ENCODE measurements at regions not wholly inside any gene's neighbourhood (a gene's known extent, or its start where the extent isn't known, plus 50 kb on each side); places are given as distances from the start of the nearest gene placed in this dataset.

GRCh38 chr9:26579056-26579455 is 313.5 kb downstream of the CAAP1 start:
- Histone ChIP-seq H3K27ac (ENCODE audit: low read depth, low read length) (no peak overlapping the region), H3K27me3 (ENCODE audit: control insufficient read depth, insufficient read depth, low read length) (no peaks in the 10 kb centered on the region), H3K4me3 (ENCODE audit: low read depth, low read length) (no peak overlapping the region), H3K9me3 (ENCODE audit: control insufficient read depth, insufficient read depth, low read length) (no peaks in the 10 kb centered on the region)
- TF ChIP-seq CTCF (IDR thresholded peaks at IDR 0.05; ENCODE audit: low read depth, low read length), result no peak
- DNase-seq (ENCODE audit: low read depth, low spot score), result no peak
- POLR2A ChIA-PET, result no interaction called here
- CTCF ChIA-PET, result no interaction called here

- Histone ChIP-seq H3K4me3 (ENCODE audit: low read depth, low read length) (no peak overlapping the region), H3K9me3 (ENCODE audit: control insufficient read depth, insufficient read depth, low read length) (no peaks in the 10 kb centered on the region), H3K27ac (ENCODE audit: low read depth, low read length) (no peak overlapping the region), H3K27me3 (ENCODE audit: control insufficient read depth, insufficient read depth, low read length) (no peaks in the 10 kb centered on the region)
- no peak for TF ChIP-seq CTCF (IDR thresholded peaks at IDR 0.05; ENCODE audit: low read depth, low read length)
- DNase-seq (ENCODE audit: low read depth, low spot score), result no peak
- CTCF ChIA-PET, result no interaction called here
- POLR2A ChIA-PET, result no interaction called here
Observed at GRCh38 chr9:26574898-26575440, 317.6 kb downstream of the CAAP1 start.

GRCh38 chr9:26574256-26574655 is 318.3 kb downstream of the CAAP1 start:
- POLR2A ChIA-PET, result no interaction called here
- no peaks in the 10 kb centered on the region for H3K27me3 ChIP-seq (ENCODE audit: control insufficient read depth, insufficient read depth, low read length)
- H3K4me3 ChIP-seq (ENCODE audit: low read depth, low read length), result no peak overlapping the region
- DNase-seq (ENCODE audit: low read depth, low spot score), result no peak
- H3K9me3 ChIP-seq (ENCODE audit: control insufficient read depth, insufficient read depth, low read length), result no peaks in the 10 kb centered on the region
- TF ChIP-seq CTCF (IDR thresholded peaks at IDR 0.05; ENCODE audit: low read depth, low read length), result no peak
- CTCF ChIA-PET, result no interaction called here
- no peak overlapping the region for H3K27ac ChIP-seq (ENCODE audit: low read depth, low read length)

GRCh38 chr9:26567976-26568375 is 324.6 kb downstream of the CAAP1 start:
- POLR2A ChIA-PET, result no interaction called here
- Histone ChIP-seq H3K27me3 (ENCODE audit: control insufficient read depth, insufficient read depth, low read length) (no peaks in the 10 kb centered on the region), H3K27ac (ENCODE audit: low read depth, low read length) (no peak overlapping the region), H3K4me3 (ENCODE audit: low read depth, low read length) (no peak overlapping the region), H3K9me3 (ENCODE audit: control insufficient read depth, insufficient read depth, low read length) (no peaks in the 10 kb centered on the region)
- CTCF ChIA-PET, result no interaction called here
- TF ChIP-seq CTCF (IDR thresholded peaks at IDR 0.05; ENCODE audit: low read depth, low read length), result no peak
- no peak for DNase-seq (ENCODE audit: low read depth, low spot score)

- ChIA-PET POLR2A (no interaction called here), CTCF (no interaction called here)
- Histone ChIP-seq H3K4me3 (ENCODE audit: low read depth, low read length) (no peak overlapping the region), H3K27me3 (ENCODE audit: control insufficient read depth, insufficient read depth, low read length) (no peaks in the 10 kb centered on the region), H3K27ac (ENCODE audit: low read depth, low read length) (no peak overlapping the region), H3K9me3 (ENCODE audit: control insufficient read depth, insufficient read depth, low read length) (no peaks in the 10 kb centered on the region)
- no peak for TF ChIP-seq CTCF (IDR thresholded peaks at IDR 0.05; ENCODE audit: low read depth, low read length)
- no peak for DNase-seq (ENCODE audit: low read depth, low spot score)
Observed at GRCh38 chr9:26566141-26566540, 326.5 kb downstream of the CAAP1 start.

Data from AG04450 (cell line).